EL (cell line): ENCODE measurements at regions not wholly inside any gene's neighbourhood (a gene's known extent, or its start where the extent isn't known, plus 50 kb on each side); places are given as distances from the start of the nearest gene placed in this dataset.

Experiments used
- DNase-seq: peaks from one replicate; pipeline ENCODE4 v3.0.0-alpha.2; 2016

- no peak for DNase-seq
These were observed 95.8 kb upstream of the MYCBP2 start for GRCh38 chr13:77422724-77423123.

- DNase-seq, result no peak
These were observed 91.0 kb upstream of the MYCBP2 start for GRCh38 chr13:77417897-77418296.

GRCh38 chr13:77416666-77417212 lies 89.8 kb upstream of the MYCBP2 start:
- no peak for DNase-seq

DNA sequence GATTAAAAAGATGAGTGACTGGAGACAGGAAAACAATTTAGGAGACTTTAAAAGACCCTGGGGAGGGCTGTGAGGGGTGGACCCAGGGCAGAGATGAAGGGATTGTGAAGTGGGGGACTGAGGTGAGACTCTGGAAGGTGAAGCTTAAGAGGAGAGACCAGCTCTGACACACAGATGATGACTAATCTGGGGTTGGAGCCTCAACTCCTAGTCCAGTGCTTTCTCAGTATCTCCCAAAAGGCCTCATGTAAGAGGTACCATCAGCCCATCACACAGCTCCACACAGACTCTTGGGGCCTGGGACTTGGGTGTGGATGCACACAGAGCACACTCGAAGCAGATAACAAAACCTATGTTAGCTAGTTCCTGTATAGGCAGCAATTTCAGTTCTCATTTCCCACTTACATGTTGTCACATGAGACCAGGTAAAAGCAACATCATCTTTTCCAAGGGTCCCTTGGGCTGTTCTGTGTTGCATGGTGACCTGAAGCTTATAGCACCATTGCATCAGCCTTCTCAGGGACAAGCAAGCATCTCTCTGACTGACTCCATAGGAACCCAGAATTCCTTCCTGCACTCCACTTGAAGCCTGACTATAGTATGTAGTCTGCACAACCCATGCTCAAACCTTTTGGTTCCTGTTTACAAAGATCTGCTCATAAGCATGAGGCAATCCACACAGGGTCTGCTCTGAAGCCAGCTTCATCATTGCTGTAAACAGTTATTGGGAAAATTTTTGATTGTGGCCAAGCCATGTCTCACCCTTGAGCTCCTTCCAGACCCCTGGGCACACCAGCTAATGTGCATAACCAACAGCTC lies 88.6 kb upstream of the MYCBP2 start:
- no peak for DNase-seq

DNA sequence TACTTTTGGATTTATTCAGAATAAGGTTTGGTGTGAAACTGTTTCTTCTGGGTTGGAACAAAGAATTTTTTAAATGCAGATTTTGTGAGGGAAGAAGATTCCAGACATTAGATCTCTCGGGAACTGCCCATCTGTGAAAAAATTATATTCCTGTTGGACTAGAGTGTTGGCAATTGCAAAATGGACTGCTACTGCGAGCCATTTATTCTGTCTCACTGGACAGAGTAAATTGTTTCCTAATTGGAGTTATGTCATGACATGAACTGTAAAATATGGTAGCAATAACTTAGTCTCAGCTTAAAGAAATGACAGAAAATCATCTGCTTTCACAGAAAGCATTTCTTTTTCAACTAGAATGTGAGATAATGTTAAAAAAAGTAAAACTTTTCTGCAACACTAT lies 86.0 kb upstream of the MYCBP2 start:
- no peak for DNase-seq

- DNase-seq, result no peak
These were observed 85.3 kb upstream of the MYCBP2 start for GRCh38 chr13:77412116-77412635.

- peak; percentile 6 for DNase-seq
These were observed 82.5 kb upstream of the MYCBP2 start for GRCh38 chr13:77409412-77409811.

DNA sequence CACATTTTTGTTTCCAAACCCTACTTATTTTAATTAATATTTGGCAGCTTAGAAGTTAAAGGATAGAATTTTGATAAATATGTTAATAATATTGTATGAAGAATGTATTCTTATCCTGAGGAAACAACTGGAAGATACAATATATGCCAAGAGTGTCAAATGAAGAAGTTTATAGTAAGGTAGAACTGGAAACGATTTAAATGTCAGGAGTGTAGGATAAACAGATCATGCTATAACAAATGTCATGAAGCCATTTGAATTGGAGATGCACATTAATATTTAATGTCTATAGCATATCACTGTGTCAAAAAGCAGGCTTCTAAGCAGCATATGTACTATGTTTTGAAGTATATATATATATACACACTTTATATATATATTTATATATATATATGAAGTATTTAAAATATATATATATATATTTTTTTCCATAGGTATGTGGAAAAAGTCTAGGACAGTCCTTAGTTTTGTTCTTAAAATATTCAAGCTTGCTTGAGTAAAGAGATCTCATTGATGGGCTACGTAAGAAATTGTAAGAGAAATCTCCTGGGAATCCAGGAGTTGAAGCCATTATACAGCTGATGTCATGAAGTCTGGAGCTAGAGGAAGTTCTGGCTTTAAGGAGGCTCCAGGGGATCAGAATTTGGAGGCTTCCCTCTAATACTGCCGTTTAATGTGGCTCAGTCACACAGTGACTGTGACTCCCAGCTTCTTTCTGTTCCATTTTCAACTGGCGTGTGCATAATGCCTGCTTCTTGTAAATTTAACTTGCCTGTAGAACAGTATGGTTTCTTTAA lies 79.9 kb upstream of the MYCBP2 start:
- DNase-seq, result no peak

DNA sequence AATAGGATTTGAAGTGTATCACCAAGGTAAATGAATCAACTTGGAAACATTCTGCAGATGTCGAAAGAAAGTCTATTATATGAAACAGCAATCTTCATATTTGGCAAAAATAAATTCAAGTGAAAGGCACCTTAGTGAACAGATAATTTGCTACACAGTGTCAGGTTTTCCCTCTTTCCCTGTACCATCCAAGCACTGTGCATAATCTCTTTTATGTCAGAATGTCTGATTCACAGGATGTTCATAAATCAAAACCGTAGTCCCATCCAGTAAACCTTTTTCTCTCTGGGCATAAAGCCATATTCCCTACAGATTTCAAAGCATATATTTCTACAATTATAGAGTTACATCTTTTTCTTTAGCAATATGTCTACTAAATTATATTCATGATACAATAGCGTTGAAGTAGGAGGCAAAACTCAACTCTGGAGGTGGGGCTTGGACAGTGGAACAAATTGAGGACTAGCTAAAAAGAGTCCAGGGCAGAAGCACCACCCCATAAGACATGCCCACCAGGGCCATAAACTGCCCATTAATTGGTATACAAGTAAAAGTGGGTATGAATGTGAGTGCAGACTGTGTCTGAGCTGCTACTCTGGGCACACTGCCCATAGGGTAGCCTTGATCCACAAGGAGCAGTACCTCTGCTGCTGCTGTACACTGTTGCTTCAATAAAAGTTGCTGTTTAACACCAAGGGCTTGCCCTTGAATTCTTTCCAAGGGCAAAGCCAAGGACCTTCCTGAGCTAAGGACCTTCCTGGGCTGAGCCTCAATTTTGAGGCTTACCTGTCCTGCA lies 72.1 kb upstream of the MYCBP2 start:
- no peak for DNase-seq

DNA sequence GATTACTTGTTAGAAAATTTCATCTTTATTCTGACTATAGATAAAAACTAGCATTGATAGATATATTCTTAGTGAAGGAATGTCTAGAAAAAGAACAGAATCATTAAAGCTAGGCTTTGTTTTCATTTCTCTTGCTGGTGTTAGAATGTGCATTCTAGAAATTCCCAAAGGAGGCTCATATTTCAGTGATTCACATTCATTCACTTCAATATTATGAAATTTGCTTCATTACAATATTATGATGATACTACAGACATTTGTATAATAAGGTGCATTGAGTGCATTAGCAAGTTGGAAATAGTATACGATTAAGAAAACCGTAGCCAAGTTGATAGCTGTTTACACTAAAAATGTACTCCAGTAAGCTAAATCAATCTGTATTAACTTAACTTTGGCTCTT lies 70.7 kb upstream of the MYCBP2 start:
- no peak for DNase-seq

GRCh38 chr13:77391475-77391874 lies 64.6 kb upstream of the MYCBP2 start:
- no peak for DNase-seq

DNA sequence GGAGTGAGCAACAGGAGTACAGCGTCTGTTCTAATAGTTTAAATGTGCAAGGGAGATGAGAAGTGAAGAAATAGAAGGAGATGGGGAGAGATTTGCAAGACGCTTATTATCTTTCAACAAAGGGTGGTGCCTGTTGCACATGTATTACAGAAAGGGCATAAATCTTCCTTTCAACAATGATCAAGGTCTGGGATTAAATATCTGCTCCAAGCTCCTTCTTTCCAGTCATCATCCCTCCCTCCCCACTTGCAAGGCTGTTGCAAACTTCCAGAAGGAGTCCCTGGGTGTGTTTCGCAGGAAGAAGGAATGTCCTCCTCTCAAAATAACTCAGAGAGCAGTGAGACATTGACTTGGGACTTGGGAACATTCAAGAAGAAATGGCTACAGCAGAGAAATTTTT lies 63.5 kb upstream of the MYCBP2 start:
- no peak for DNase-seq

- no peak for DNase-seq
These were observed 62.7 kb upstream of the MYCBP2 start for GRCh38 chr13:77389625-77390000.

- no peak for DNase-seq
These were observed 62.2 kb upstream of the MYCBP2 start for GRCh38 chr13:77388944-77389624.

DNA sequence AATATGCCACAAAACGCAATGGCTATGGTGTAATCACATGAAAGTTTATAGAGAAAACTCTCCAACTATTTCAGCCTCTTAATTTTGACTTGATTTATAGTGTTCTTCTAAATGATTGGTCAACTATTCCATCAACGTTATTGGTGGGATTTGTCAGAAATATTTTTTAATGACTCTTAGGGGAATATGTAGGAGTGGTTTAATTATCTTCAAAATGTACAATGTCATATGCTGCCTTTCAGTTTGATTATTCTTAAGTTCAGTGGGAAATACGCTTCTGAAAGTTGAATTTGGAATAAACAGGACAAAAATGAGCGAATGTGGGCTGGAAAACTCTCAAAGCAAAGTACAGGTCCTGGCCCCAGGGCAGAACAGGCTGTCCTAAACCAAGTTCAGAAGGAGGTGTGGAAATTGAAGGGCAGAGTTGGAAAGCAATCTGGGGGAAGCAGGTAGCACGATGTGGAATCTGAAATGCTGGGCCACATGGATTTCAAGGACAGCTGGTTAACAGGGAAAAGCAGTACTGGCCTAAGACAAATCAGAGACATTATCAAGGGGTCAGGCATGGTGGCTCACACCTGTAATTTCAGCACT lies 60.8 kb upstream of the MYCBP2 start:
- no peak for DNase-seq

DNA sequence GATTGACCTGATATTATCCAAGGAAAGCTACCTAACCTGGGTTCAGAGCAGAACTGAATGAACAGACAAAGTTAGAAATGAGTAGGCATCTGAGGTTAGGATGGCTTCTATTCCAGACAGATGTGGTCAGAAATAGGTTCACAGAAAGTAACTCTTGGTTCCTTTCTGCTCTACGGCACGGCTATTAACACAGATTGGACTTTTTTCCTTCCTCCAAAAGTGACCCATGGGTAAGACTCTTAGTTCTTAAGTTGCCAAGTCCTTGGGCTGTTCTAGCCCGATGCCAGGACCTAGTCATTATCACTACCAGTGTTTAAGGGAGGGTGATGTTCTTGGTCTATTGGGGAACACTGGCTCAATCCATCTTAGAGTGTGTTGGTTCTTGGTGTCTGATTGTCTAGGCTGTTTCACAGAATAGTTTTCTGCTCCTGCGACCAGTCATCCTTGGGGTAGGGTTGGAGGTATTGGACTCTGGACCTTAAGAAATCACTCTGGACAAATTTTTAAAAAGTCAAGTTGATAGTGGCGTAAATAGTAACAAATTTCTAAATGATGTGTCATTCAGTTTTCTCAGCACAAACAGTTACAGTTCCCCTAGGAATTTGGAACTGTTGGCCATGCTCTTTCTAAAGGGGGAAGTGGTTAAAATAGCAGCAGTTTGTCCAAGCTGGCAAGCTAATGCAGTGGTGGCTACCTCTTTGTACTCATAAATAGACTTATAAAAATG lies 60.1 kb upstream of the MYCBP2 start:
- peak; percentile 85 for DNase-seq

GRCh38 chr13:77386046-77386445 lies 59.2 kb upstream of the MYCBP2 start:
- peak; percentile 34 for DNase-seq

- peak; percentile 45 for DNase-seq
These were observed 58.1 kb upstream of the MYCBP2 start for GRCh38 chr13:77384999-77385398.

DNA sequence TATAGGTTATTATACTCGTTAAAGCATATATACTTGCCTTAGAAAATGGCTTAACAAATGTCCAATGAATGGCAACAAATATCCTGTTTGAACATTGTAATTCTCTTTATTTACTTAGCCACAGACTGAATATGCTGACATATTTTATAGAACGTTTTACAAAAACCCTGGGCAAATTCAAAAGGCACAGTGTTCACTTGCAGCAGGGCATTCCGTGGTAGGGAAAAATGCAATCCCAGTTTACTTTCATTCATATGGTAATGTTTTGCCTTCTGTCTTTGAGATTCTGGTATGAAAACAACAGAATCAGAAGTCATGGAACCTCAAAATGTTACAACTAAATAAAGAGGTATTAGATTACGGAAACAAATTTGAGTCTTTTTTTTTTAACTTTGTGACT lies 56.2 kb upstream of the MYCBP2 start:
- no peak for DNase-seq

GRCh38 chr13:77381059-77381458 lies 54.2 kb upstream of the MYCBP2 start:
- DNase-seq, result no peak

- DNase-seq, result no peak
These were observed 52.6 kb upstream of the MYCBP2 start for GRCh38 chr13:77379508-77379907.
